Naive thymus-derived CD8-positive, alpha-beta T cell (primary cell): ENCODE measurements at regions not wholly inside any gene's neighbourhood (a gene's known extent, or its start where the extent isn't known, plus 50 kb on each side); places are given as distances from the start of the nearest gene placed in this dataset.

ENCODE experiments used
- ATAC-seq, 2 donors: fragments of 150-1000 bp; cut with Tn5 transposase in 1 of 2; sonication (Bioruptor Pico), chemical (Tn5 transposase) in 1 of 2; 1 replicate in 1 of 2; 2 replicates in 1 of 2; pipeline ENCODE4 v1.10.0; 2021; ENCODE audit warnings: mild to moderate bottlenecking in 2 of 2, moderate library complexity in 2 of 2
- POLR2A ChIA-PET: fragments of 350-600 bp; sonication (Branson Sonifier 250); formaldehyde crosslinking; loops from one replicate; lab custom pipeline; 2021; ENCODE audit warnings: antibody characterized with exemption; lab: Charles Lee
- DNase-seq, 10 donors: peaks; one replicate each; pipeline versions ENCODE4 v3.0.0 to v3.0.0-alpha.2; 2020 to 2022
- H3K27ac Mint-ChIP-seq, 10 donors: one replicate each; pipeline ENCODE4 v1.8.0; 2020 to 2022; ENCODE audit warnings: mild to moderate bottlenecking in 10 of 10, mixed read lengths in 10 of 10, moderate library complexity in 4 of 10, inconsistent platforms in 1 of 10
- H3K27me3 Mint-ChIP-seq, 5 donors: one replicate each; pipeline ENCODE4 v1.8.0; 2021 to 2022; ENCODE audit warnings: mixed read lengths in 5 of 5
- H3K36me3 Mint-ChIP-seq, 3 donors: one replicate each; pipeline ENCODE4 v1.8.0; 2020 to 2022; ENCODE audit warnings: mixed read lengths in 3 of 3, mild to moderate bottlenecking in 2 of 3, inconsistent platforms in 1 of 3
- H3K4me1 Mint-ChIP-seq, 4 donors: one replicate each; pipeline ENCODE4 v1.8.0; 2021 to 2022; ENCODE audit warnings: mixed read lengths in 4 of 4
- H3K4me3 Mint-ChIP-seq, 10 donors: one replicate each; pipeline ENCODE4 v1.8.0; 2020 to 2022; ENCODE audit warnings: mild to moderate bottlenecking in 10 of 10, mixed read lengths in 10 of 10, moderate library complexity in 6 of 10, inconsistent platforms in 1 of 10
- H3K9me3 Mint-ChIP-seq, 9 donors: one replicate each; pipeline ENCODE4 v1.8.0; 2020 to 2022; ENCODE audit warnings: mixed read lengths in 9 of 9, mild to moderate bottlenecking in 3 of 9, inconsistent platforms in 1 of 9, moderate library complexity in 1 of 9

GRCh38 chr19:31641591-31641990 is 292.4 kb upstream of the TSHZ3 start:
- peaks cover 0 to 13% (median 0%) of the 10 kb centered on the region in 3 donors for H3K36me3 Mint-ChIP-seq
- peaks cover 0 to 33% (median 13%) of the 10 kb centered on the region in 9 donors for H3K9me3 Mint-ChIP-seq
- no peaks in the 10 kb centered on the region for H3K4me1 Mint-ChIP-seq
- DNase-seq (no peak), ATAC-seq (no peak)
- H3K27me3 Mint-ChIP-seq = peaks cover 2 to 45% (median 20%) of the 10 kb centered on the region in 5 donors
- POLR2A ChIA-PET = no interaction called here
- H3K4me3 Mint-ChIP-seq = no peak overlapping the region
- no peak overlapping the region for H3K27ac Mint-ChIP-seq

GRCh38 chr19:31648347-31648746 is 299.1 kb upstream of the TSHZ3 start:
- no peak overlapping the region for H3K4me3 Mint-ChIP-seq
- H3K27me3 Mint-ChIP-seq = peaks cover 0 to 19% (median 5%) of the 10 kb centered on the region in 5 donors
- no peak overlapping the region for H3K27ac Mint-ChIP-seq
- DNase-seq (no peak), ATAC-seq (no peak)
- peaks cover 0 to 14% (median 0%) of the 10 kb centered on the region in 3 donors for H3K36me3 Mint-ChIP-seq
- POLR2A ChIA-PET = no interaction called here
- H3K9me3 Mint-ChIP-seq = peaks cover 0 to 51% (median 15%) of the 10 kb centered on the region in 9 donors
- no peaks in the 10 kb centered on the region for H3K4me1 Mint-ChIP-seq

- no peak overlapping the region for H3K4me3 Mint-ChIP-seq
- ATAC-seq (no peak), DNase-seq (no peak)
- H3K36me3 Mint-ChIP-seq = no peaks in the 10 kb centered on the region
- H3K9me3 Mint-ChIP-seq = peaks cover 0 to 13% (median 0%) of the 10 kb centered on the region in 9 donors
- H3K27ac Mint-ChIP-seq = no peak overlapping the region
- peaks cover 0 to 7% (median 3%) of the 10 kb centered on the region in 5 donors for H3K27me3 Mint-ChIP-seq
- H3K4me1 Mint-ChIP-seq = no peaks in the 10 kb centered on the region
- POLR2A ChIA-PET = no interaction called here
Measured at GRCh38 chr19:31656507-31656906, 307.3 kb upstream of the TSHZ3 start.

GRCh38 chr19:31658993-31659896 is 310.0 kb upstream of the TSHZ3 start:
- POLR2A ChIA-PET = no interaction called here
- DNase-seq (no peak), ATAC-seq (no peak)
- no peaks in the 10 kb centered on the region for H3K36me3 Mint-ChIP-seq
- H3K9me3 Mint-ChIP-seq = peaks cover 0 to 8% (median 0%) of the 10 kb centered on the region in 9 donors
- no peak overlapping the region for H3K27ac Mint-ChIP-seq
- no peaks in the 10 kb centered on the region for H3K4me1 Mint-ChIP-seq
- no peak overlapping the region for H3K4me3 Mint-ChIP-seq
- peaks cover 0 to 7% (median 5%) of the 10 kb centered on the region in 5 donors for H3K27me3 Mint-ChIP-seq

- ATAC-seq = no peak
- H3K36me3 Mint-ChIP-seq = no peaks in the 10 kb centered on the region
- POLR2A ChIA-PET = no interaction called here
- H3K27ac Mint-ChIP-seq = no peak overlapping the region
- no peak overlapping the region for H3K4me3 Mint-ChIP-seq
- no peak for DNase-seq
- peaks cover 0 to 5% (median 0%) of the 10 kb centered on the region in 9 donors for H3K9me3 Mint-ChIP-seq
- peaks cover 0 to 7% (median 5%) of the 10 kb centered on the region in 5 donors for H3K27me3 Mint-ChIP-seq
- no peaks in the 10 kb centered on the region for H3K4me1 Mint-ChIP-seq
Measured at GRCh38 chr19:31659897-31660210, 310.6 kb upstream of the TSHZ3 start.

- H3K36me3 Mint-ChIP-seq = no peaks in the 10 kb centered on the region
- H3K27ac Mint-ChIP-seq = no peak overlapping the region
- no peak overlapping the region for H3K4me3 Mint-ChIP-seq
- H3K4me1 Mint-ChIP-seq = no peaks in the 10 kb centered on the region
- POLR2A ChIA-PET = no interaction called here
- DNase-seq (no peak), ATAC-seq (no peak)
- H3K9me3 Mint-ChIP-seq = no peaks in the 10 kb centered on the region
- peaks cover 0 to 3% (median 0%) of the 10 kb centered on the region in 5 donors for H3K27me3 Mint-ChIP-seq
Measured at GRCh38 chr19:31664096-31664495, 314.9 kb upstream of the TSHZ3 start.

- ATAC-seq (no peak), DNase-seq (no peak)
- Mint-ChIP-seq H3K9me3 (no peaks in the 10 kb centered on the region), H3K27ac (no peak overlapping the region), H3K4me1 (no peaks in the 10 kb centered on the region), H3K36me3 (no peaks in the 10 kb centered on the region), H3K4me3 (no peak overlapping the region), H3K27me3 (peaks cover 0 to 6% (median 2%) of the 10 kb centered on the region in 5 donors)
- POLR2A ChIA-PET = no interaction called here
Measured at GRCh38 chr19:31664997-31665396, 315.8 kb upstream of the TSHZ3 start.

- POLR2A ChIA-PET = no interaction called here
- ATAC-seq (no peak), DNase-seq (no peak)
- Mint-ChIP-seq H3K9me3 (no peaks in the 10 kb centered on the region), H3K4me3 (no peak overlapping the region), H3K27me3 (peaks cover 0 to 11% (median 2%) of the 10 kb centered on the region in 5 donors), H3K27ac (no peak overlapping the region), H3K4me1 (no peaks in the 10 kb centered on the region), H3K36me3 (no peaks in the 10 kb centered on the region)
Measured at GRCh38 chr19:31666126-31666525, 316.9 kb upstream of the TSHZ3 start.

GRCh38 chr19:31667106-31667505 is 317.9 kb upstream of the TSHZ3 start:
- Mint-ChIP-seq H3K4me1 (no peaks in the 10 kb centered on the region), H3K36me3 (no peaks in the 10 kb centered on the region), H3K9me3 (no peaks in the 10 kb centered on the region), H3K4me3 (no peak overlapping the region), H3K27me3 (peaks cover 0 to 18% (median 2%) of the 10 kb centered on the region in 5 donors), H3K27ac (no peak overlapping the region)
- no peak for DNase-seq
- POLR2A ChIA-PET = no interaction called here
- no peak for ATAC-seq

GRCh38 chr19:31668921-31669320 is 319.7 kb upstream of the TSHZ3 start:
- ATAC-seq (no peak), DNase-seq (no peak)
- Mint-ChIP-seq H3K4me3 (no peak overlapping the region), H3K27ac (no peak overlapping the region), H3K27me3 (peaks cover 0 to 32% (median 0%) of the 10 kb centered on the region in 5 donors), H3K9me3 (no peaks in the 10 kb centered on the region), H3K4me1 (no peaks in the 10 kb centered on the region), H3K36me3 (no peaks in the 10 kb centered on the region)
- POLR2A ChIA-PET = no interaction called here

GRCh38 chr19:31670931-31671330 is 321.7 kb upstream of the TSHZ3 start:
- Mint-ChIP-seq H3K4me1 (no peaks in the 10 kb centered on the region), H3K36me3 (no peaks in the 10 kb centered on the region), H3K9me3 (no peaks in the 10 kb centered on the region), H3K27ac (no peak overlapping the region), H3K4me3 (no peak overlapping the region), H3K27me3 (peaks cover 0 to 34% (median 0%) of the 10 kb centered on the region in 5 donors)
- DNase-seq (no peak), ATAC-seq (no peak)
- POLR2A ChIA-PET = no interaction called here

- no peaks in the 10 kb centered on the region for H3K4me1 Mint-ChIP-seq
- no peaks in the 10 kb centered on the region for H3K36me3 Mint-ChIP-seq
- DNase-seq (no peak), ATAC-seq (no peak)
- no peak overlapping the region for H3K27ac Mint-ChIP-seq
- H3K4me3 Mint-ChIP-seq = no peak overlapping the region
- H3K27me3 Mint-ChIP-seq = peaks cover 0 to 34% (median 1%) of the 10 kb centered on the region in 5 donors
- POLR2A ChIA-PET = no interaction called here
- H3K9me3 Mint-ChIP-seq = no peaks in the 10 kb centered on the region
Measured at GRCh38 chr19:31671411-31672035, 322.3 kb upstream of the TSHZ3 start.

GRCh38 chr19:31674503-31675192 is 325.4 kb upstream of the TSHZ3 start:
- no peak overlapping the region for H3K27ac Mint-ChIP-seq
- POLR2A ChIA-PET = no interaction called here
- DNase-seq (no peak), ATAC-seq (no peak)
- H3K27me3 Mint-ChIP-seq = peaks cover 0 to 37% (median 3%) of the 10 kb centered on the region in 5 donors
- H3K4me1 Mint-ChIP-seq = no peaks in the 10 kb centered on the region
- no peaks in the 10 kb centered on the region for H3K9me3 Mint-ChIP-seq
- no peak overlapping the region for H3K4me3 Mint-ChIP-seq
- H3K36me3 Mint-ChIP-seq = no peaks in the 10 kb centered on the region
